Transverse colon (tissue), 3 donors: ENCODE measurements at regions not wholly inside any gene's neighbourhood (a gene's known extent, or its start where the extent isn't known, plus 50 kb on each side); places are given as distances from the start of the nearest gene placed in this dataset.

Experiments
- POLR2A ChIP-seq: fragments of 450-650 bp; IDR thresholded peaks from one replicate; pipeline ENCODE4 v1.6.1; 2016; ENCODE audit warnings: antibody characterized with exemption, mild to moderate bottlenecking, moderate library complexity
- TF ChIP-seq, protein P1 (sequence below), 5 experiments: fragments of 200-600 bp in 3 of 5; fragments of 450-650 bp in 2 of 5; sonication (generic) in 3 of 5; IDR thresholded peaks; 1 replicate in 2 of 5; 2 replicates in 3 of 5; pipeline ENCODE4 v1.5.1; 2016 to 2017; ENCODE audit warnings: antibody characterized with exemption in 5 of 5, inconsistent platforms in 3 of 5, mild to moderate bottlenecking in 2 of 5, moderate library complexity in 1 of 5

DNA sequence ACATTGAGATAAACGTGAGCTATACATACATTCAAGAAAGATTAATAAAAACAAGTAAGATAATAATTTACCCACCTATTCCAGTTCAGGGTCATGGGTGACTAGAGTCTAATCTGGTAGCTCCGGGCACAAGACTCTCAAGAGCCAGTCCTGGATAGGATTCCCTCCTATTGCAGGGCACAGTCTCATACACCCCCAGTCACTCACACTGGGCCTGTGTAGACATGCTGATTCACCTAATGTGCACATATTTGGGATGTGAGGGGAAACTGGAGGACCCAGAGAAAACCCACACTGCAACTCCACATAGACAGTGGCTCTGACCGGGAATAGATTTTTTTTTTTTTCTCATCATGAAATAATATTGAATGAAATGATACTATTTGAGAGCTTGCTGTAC lies 81.5 kb upstream of the THUMPD2 start:
- TF ChIP-seq, protein P1, sequence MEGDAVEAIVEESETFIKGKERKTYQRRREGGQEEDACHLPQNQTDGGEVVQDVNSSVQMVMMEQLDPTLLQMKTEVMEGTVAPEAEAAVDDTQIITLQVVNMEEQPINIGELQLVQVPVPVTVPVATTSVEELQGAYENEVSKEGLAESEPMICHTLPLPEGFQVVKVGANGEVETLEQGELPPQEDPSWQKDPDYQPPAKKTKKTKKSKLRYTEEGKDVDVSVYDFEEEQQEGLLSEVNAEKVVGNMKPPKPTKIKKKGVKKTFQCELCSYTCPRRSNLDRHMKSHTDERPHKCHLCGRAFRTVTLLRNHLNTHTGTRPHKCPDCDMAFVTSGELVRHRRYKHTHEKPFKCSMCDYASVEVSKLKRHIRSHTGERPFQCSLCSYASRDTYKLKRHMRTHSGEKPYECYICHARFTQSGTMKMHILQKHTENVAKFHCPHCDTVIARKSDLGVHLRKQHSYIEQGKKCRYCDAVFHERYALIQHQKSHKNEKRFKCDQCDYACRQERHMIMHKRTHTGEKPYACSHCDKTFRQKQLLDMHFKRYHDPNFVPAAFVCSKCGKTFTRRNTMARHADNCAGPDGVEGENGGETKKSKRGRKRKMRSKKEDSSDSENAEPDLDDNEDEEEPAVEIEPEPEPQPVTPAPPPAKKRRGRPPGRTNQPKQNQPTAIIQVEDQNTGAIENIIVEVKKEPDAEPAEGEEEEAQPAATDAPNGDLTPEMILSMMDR (IDR thresholded peaks at IDR 0.05), result no peak
- TF ChIP-seq POLR2A, result no peak
